Liver (tissue), 8 donors: ENCODE measurements at regions not wholly inside any gene's neighbourhood (a gene's known extent, or its start where the extent isn't known, plus 50 kb on each side); places are given as distances from the start of the nearest gene placed in this dataset.

ENCODE experiments used
- DNase-seq: peaks from one replicate; pipeline ENCODE4 v3.0.0-alpha.2; 2017; ENCODE audit warnings: low spot score
- H3K27ac ChIP-seq, 2 donors: one replicate each; pipeline ENCODE4 v1.7.0; 2013; ENCODE audit warnings: inconsistent platforms in 2 of 2, low read length in 2 of 2, control low read depth in 1 of 2, low read depth in 1 of 2, mild to moderate bottlenecking in 1 of 2
- H3K27me3 ChIP-seq, 4 donors: one replicate each; pipeline versions ENCODE4 v1.6.1 to v1.7.0; 2013; ENCODE audit warnings: low read length in 3 of 4, inconsistent platforms in 1 of 4, mild to moderate bottlenecking in 1 of 4, moderate library complexity in 1 of 4; ENCODE audit not compliant: control insufficient read depth in 4 of 4, insufficient read depth in 4 of 4
- H3K36me3 ChIP-seq, 4 donors: one replicate each; pipeline versions ENCODE4 v1.6.1 to v1.7.0; 2013; ENCODE audit warnings: low read length in 3 of 4, mild to moderate bottlenecking in 3 of 4, low read depth in 1 of 4, moderate library complexity in 1 of 4; ENCODE audit not compliant: control insufficient read depth in 4 of 4, insufficient read depth in 3 of 4
- H3K4me1 ChIP-seq, 4 donors: one replicate each; pipeline versions ENCODE4 v1.6.1 to v1.7.0; 2013; ENCODE audit warnings: low read length in 3 of 4, mild to moderate bottlenecking in 3 of 4, moderate library complexity in 1 of 4; ENCODE audit not compliant: control insufficient read depth in 4 of 4, insufficient read depth in 4 of 4
- H3K4me3 ChIP-seq, 3 donors: one replicate each; pipeline versions ENCODE4 v1.6.1 to v1.7.0; 2013; ENCODE audit warnings: low read length in 3 of 3, control low read depth in 1 of 3, low read depth in 1 of 3, mild to moderate bottlenecking in 1 of 3
- H3K9ac ChIP-seq, 2 donors: one replicate each; pipeline ENCODE4 v1.7.0; 2013; ENCODE audit warnings: low read length in 2 of 2, mild to moderate bottlenecking in 2 of 2, moderate library complexity in 2 of 2, control low read depth in 1 of 2, low read depth in 1 of 2
- H3K9me3 ChIP-seq, 4 donors: one replicate each; pipeline versions ENCODE4 v1.6.1 to v1.7.0; 2013; ENCODE audit warnings: low read length in 3 of 4; ENCODE audit not compliant: control insufficient read depth in 4 of 4
- EGR1 ChIP-seq, 2 donors: IDR thresholded peaks; 2 replicates each; pipeline ENCODE4 v1.6.1; 2016 to 2018; ENCODE audit warnings: antibody characterized with exemption in 2 of 2, low read depth in 2 of 2
- FOXA1 ChIP-seq: IDR thresholded peaks from 2 replicates; pipeline ENCODE4 v1.6.1; 2016; ENCODE audit warnings: antibody characterized with exemption
- FOXA2 ChIP-seq: IDR thresholded peaks from 2 replicates; pipeline ENCODE4 v1.6.1; 2016; ENCODE audit warnings: antibody characterized with exemption
- GABPA ChIP-seq, 2 donors: IDR thresholded peaks in 1 of 2; conservative IDR thresholded peaks in 1 of 2; 2 replicates each; pipeline ENCODE4 v1.6.1; 2016; ENCODE audit warnings: antibody characterized with exemption in 2 of 2, mild to moderate bottlenecking in 1 of 2, moderate library complexity in 1 of 2
- HNF4A ChIP-seq, 2 donors: conservative IDR thresholded peaks; 2 replicates each; pipeline ENCODE4 v1.6.1; 2016; ENCODE audit warnings: antibody characterized with exemption in 2 of 2, mild to moderate bottlenecking in 2 of 2
- HNF4G ChIP-seq: IDR thresholded peaks from 2 replicates; pipeline ENCODE4 v1.6.1; 2016; ENCODE audit warnings: antibody characterized with exemption
- JUND ChIP-seq, 2 donors: IDR thresholded peaks; 2 replicates each; pipeline ENCODE4 v1.6.1; 2016; ENCODE audit warnings: antibody characterized with exemption in 2 of 2
- RAD21 ChIP-seq, 2 donors: IDR thresholded peaks; 2 replicates each; pipeline ENCODE4 v1.6.1; 2016; ENCODE audit warnings: antibody characterized with exemption in 2 of 2, mild to moderate bottlenecking in 2 of 2
- RXRA ChIP-seq, 2 donors: IDR thresholded peaks; 2 replicates each; pipeline ENCODE4 v1.6.1; 2017 to 2018; ENCODE audit warnings: antibody characterized with exemption in 2 of 2, mild to moderate bottlenecking in 1 of 2
- SP1 ChIP-seq: IDR thresholded peaks from 2 replicates; pipeline ENCODE4 v1.6.1; 2018; ENCODE audit warnings: antibody characterized with exemption, mild to moderate bottlenecking
- TAF1 ChIP-seq: conservative IDR thresholded peaks from 2 replicates; pipeline ENCODE4 v1.6.1; 2016; ENCODE audit warnings: antibody characterized with exemption, mild to moderate bottlenecking
- YY1 ChIP-seq: IDR thresholded peaks from 2 replicates; pipeline ENCODE4 v1.6.1; 2016; ENCODE audit warnings: antibody characterized with exemption, mild to moderate bottlenecking
- ZBTB33 ChIP-seq: IDR thresholded peaks from 2 replicates; pipeline ENCODE4 v1.6.1; 2016; ENCODE audit warnings: antibody characterized with exemption
- WGBS: extraction: QIAGEN DNeasy Blood & Tissue Kit; methylation state at CpG from one replicate; pipeline ENCODE4 v1.1.7; 2013; 5-methylcytosine and 5-hydroxymethylcytosine counted together
- TF ChIP-seq, protein P1 (sequence below): IDR thresholded peaks from 2 replicates; pipeline ENCODE4 v1.6.1; 2016; ENCODE audit warnings: antibody characterized with exemption
- TF ChIP-seq, protein P2 (sequence below): fragments of 150-350 bp; IDR thresholded peaks from 2 replicates; pipeline ENCODE4 v1.5.1; 2017; ENCODE audit warnings: improper control_type of control experiment, low read depth, low read length; ENCODE audit not compliant: missing input control
- TF ChIP-seq, protein P3 (sequence below): IDR thresholded peaks from 2 replicates; pipeline ENCODE4 v1.6.1; 2016; ENCODE audit warnings: antibody characterized with exemption, mild to moderate bottlenecking
- donor health status: healthy.
- donor health status: healthy.
- donor health status: healthy.
- donor health status: healthy.
- donor health status: healthy.

DNA sequence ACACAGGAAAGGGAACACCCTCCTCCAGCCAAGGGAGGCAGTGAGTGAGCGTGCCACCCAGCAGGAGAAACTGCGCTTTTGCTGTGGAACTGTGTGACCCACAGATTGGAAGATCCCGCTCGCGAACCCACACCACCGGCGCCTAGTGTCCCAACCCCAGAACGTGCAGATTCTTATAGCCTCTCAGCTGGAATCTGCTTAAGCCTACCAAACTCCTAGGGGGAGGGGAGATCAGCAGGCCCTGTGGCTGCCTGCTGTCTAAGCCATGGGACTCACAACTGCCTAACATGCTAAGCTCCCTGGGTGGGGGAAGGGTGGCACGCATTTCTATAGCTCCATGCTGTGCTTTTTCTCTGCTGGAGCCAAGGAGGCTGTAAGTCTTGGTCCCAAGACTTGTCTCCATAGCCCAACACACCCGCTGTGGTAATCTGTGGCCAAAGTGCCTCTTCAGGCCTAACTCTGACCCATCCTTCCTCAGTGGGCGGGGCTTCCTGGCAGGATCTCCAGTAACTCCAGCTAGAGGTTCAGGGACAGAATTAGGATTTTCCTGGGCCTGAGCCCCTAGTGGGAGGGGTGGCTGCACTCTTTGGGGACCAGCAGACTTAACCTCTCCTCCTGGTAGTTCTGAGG, 485.0 kb downstream of the TAF11L14 start:
- 92% methylated on average over 11 of the region's 11 CpGs for WGBS

DNA sequence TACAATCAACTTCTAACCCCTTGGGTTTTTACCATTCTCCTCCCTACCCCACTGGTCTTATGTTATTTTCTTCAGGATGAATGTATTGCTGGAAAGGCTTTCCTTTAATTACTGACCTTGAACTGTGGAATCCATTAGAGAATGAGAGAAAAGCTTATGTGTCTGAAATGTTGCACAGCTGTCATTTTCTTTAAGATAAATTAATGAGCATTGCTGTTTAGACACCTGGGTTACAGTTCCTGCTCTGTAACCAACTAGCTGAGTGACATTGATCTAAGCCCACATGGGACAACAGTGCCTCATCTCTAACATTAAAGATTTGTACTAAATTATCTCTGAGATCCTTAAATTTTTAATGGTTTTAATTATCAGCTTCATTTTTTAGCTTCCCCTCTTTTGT, 507.0 kb downstream of the TAF11L14 start:
- Histone ChIP-seq H3K36me3 (no peaks in the 10 kb centered on the region), H3K27me3 (no peaks in the 10 kb centered on the region), H3K4me3 (no peak overlapping the region), H3K9ac (no peak overlapping the region), H3K27ac (no peak overlapping the region), H3K9me3 (no peaks in the 10 kb centered on the region), H3K4me1 (no peaks in the 10 kb centered on the region)
- TF ChIP-seq HNF4A (conservative IDR thresholded peaks at IDR 0.05) (no peak), HNF4G (no peak), ZBTB33 (no peak), RXRA (IDR thresholded peaks at IDR 0.05) (no peak)
- TF ChIP-seq, protein P1, sequence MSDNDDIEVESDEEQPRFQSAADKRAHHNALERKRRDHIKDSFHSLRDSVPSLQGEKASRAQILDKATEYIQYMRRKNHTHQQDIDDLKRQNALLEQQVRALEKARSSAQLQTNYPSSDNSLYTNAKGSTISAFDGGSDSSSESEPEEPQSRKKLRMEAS: no peak
- no peak for DNase-seq

More for the DNA sequence above, 485.0 kb downstream of the TAF11L14 start:
- TF ChIP-seq, protein P2, sequence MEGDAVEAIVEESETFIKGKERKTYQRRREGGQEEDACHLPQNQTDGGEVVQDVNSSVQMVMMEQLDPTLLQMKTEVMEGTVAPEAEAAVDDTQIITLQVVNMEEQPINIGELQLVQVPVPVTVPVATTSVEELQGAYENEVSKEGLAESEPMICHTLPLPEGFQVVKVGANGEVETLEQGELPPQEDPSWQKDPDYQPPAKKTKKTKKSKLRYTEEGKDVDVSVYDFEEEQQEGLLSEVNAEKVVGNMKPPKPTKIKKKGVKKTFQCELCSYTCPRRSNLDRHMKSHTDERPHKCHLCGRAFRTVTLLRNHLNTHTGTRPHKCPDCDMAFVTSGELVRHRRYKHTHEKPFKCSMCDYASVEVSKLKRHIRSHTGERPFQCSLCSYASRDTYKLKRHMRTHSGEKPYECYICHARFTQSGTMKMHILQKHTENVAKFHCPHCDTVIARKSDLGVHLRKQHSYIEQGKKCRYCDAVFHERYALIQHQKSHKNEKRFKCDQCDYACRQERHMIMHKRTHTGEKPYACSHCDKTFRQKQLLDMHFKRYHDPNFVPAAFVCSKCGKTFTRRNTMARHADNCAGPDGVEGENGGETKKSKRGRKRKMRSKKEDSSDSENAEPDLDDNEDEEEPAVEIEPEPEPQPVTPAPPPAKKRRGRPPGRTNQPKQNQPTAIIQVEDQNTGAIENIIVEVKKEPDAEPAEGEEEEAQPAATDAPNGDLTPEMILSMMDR: no peak
- no peak for TF ChIP-seq JUND (IDR thresholded peaks at IDR 0.05)
- TF ChIP-seq RAD21 (IDR thresholded peaks at IDR 0.05): no peak
- TF ChIP-seq HNF4G: no peak
- TF ChIP-seq, protein P3, sequence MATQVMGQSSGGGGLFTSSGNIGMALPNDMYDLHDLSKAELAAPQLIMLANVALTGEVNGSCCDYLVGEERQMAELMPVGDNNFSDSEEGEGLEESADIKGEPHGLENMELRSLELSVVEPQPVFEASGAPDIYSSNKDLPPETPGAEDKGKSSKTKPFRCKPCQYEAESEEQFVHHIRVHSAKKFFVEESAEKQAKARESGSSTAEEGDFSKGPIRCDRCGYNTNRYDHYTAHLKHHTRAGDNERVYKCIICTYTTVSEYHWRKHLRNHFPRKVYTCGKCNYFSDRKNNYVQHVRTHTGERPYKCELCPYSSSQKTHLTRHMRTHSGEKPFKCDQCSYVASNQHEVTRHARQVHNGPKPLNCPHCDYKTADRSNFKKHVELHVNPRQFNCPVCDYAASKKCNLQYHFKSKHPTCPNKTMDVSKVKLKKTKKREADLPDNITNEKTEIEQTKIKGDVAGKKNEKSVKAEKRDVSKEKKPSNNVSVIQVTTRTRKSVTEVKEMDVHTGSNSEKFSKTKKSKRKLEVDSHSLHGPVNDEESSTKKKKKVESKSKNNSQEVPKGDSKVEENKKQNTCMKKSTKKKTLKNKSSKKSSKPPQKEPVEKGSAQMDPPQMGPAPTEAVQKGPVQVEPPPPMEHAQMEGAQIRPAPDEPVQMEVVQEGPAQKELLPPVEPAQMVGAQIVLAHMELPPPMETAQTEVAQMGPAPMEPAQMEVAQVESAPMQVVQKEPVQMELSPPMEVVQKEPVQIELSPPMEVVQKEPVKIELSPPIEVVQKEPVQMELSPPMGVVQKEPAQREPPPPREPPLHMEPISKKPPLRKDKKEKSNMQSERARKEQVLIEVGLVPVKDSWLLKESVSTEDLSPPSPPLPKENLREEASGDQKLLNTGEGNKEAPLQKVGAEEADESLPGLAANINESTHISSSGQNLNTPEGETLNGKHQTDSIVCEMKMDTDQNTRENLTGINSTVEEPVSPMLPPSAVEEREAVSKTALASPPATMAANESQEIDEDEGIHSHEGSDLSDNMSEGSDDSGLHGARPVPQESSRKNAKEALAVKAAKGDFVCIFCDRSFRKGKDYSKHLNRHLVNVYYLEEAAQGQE: no peak
- TF ChIP-seq YY1: no peak
- TF ChIP-seq ZBTB33: no peak
- no peak for TF ChIP-seq TAF1
- no peak for TF ChIP-seq GABPA (IDR thresholded peaks at IDR 0.05 in 1 of 2, conservative IDR thresholded peaks at IDR 0.05 in 1 of 2)
- no peak for TF ChIP-seq EGR1 (IDR thresholded peaks at IDR 0.05; ENCODE audit: low read depth in 2 of 2)
- TF ChIP-seq HNF4A (conservative IDR thresholded peaks at IDR 0.05): no peak
- TF ChIP-seq FOXA1: no peak
- TF ChIP-seq FOXA2: no peak
- TF ChIP-seq SP1: no peak
- Histone ChIP-seq H3K36me3 (no peaks in the 10 kb centered on the region), H3K27ac (no peak overlapping the region), H3K4me1 (peaks cover 0 to 6% (median under 1%) of the 10 kb centered on the region in 4 donors), H3K9ac (no peak overlapping the region), H3K4me3 (no peak overlapping the region), H3K27me3 (no peaks in the 10 kb centered on the region), H3K9me3 (no peaks in the 10 kb centered on the region)
- no peak for DNase-seq
